NT2/D1 (cell line): ENCODE measurements at regions not wholly inside any gene's neighbourhood (a gene's known extent, or its start where the extent isn't known, plus 50 kb on each side); places are given as distances from the start of the nearest gene placed in this dataset.

ENCODE experiments used
- SUZ12 ChIP-seq: IDR thresholded peaks from 2 replicates; pipeline ENCODE4 v1.6.1; 2011; ENCODE audit not compliant: insufficient read length, insufficient read depth; ENCODE audit errors: extremely low read depth
- YY1 ChIP-seq: IDR thresholded peaks from 2 replicates; pipeline ENCODE4 v1.6.1; 2011; ENCODE audit not compliant: insufficient read length, insufficient read depth
- ZNF274 ChIP-seq: IDR thresholded peaks from 2 replicates; pipeline ENCODE4 v1.6.1; 2011; ENCODE audit warnings: mild to moderate bottlenecking, low read depth, low read length

DNA sequence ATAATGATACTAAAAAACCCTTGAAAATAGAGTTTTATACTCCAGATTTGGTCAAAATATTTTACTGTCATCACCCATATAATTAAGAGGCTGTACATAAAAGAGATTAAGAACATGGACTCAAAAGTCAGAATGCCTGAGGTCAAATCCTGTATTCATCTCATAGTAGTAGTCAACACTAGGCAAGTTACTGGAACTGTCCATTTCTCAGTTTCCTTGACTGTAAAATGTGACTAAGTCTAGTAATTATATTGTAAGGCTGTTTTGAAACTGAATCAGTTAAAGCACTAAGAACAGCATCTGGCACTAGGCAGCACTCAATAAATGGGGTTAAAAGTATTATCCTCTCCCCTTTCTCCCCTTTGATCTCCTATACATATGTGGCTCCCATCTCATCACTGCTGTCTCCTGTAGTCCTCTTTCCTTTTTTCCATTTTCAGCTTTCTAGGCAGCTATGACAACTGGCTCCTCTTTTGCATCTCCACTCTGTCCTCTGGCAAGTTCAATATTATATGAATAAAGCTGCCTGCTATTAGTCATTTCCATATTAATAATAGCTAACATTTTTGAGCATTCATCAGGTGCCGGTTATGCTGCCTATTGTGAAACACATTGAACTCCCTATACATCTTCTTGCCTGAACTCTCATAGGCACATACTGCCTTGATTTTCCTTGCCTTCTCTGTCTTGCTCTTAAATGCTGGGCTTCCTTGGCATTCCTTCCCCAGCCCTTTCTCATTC is 185.8 kb upstream of the NREP start:
- no peak for TF ChIP-seq YY1
- TF ChIP-seq ZNF274: no peak
- no peak for TF ChIP-seq SUZ12
